K562 (cell line): ENCODE measurements at regions not wholly inside any gene's neighbourhood (a gene's known extent, or its start where the extent isn't known, plus 50 kb on each side); places are given as distances from the start of the nearest gene placed in this dataset.

Experiments
- ATAC-seq: fragments of 200-7000 bp; cut with Tn5 transposase; 3 replicates; pipeline ENCODE4 v1.9.1; 2020; ENCODE audit warnings: moderate library complexity
- BruUV-seq: library from RNA; stranded (reverse); fragments of 400-500 nt; replicated peaks from 2 replicates; lab custom pipeline; 2021; lab: Mats Ljungman, UMichigan
- CTCF ChIA-PET: fragments of 300-600 bp; formaldehyde crosslinking; extraction: SDS; loops from one replicate; lab custom pipeline; 2021; ENCODE audit warnings: low intra/inter-chr PET ratio; lab: Yijun Ruan, JAX
- POLR2A ChIA-PET: fragments of 300-600, 350-650 bp; sonication (Branson Sonifier 250); formaldehyde crosslinking; extraction: SDS; loops from one replicate; lab custom pipeline; 2021; ENCODE audit warnings: antibody characterized with exemption, inconsistent platforms; lab: Yijun Ruan, JAX
- DNase-seq, 4 experiments: peaks; one replicate each; pipeline versions ENCODE4 v3.0.0 to v3.0.0-alpha.2; 2011 to 2018; ENCODE audit warnings: low spot score in 3 of 4, mixed read lengths in 3 of 4; ENCODE audit errors: extremely low read depth in 1 of 4
- FAIRE-seq: peaks from 2 replicates; lab custom pipeline; 2011; peaks lifted over from hg19 to GRCh38; lab: Jason Lieb, UNC
- H2AFZ ChIP-seq: 2 replicates; pipeline ENCODE4 v1.6.0; 2011; ENCODE audit warnings: low read depth, low read length, control low read depth, inconsistent platforms
- H3K27ac ChIP-seq: fragments of 200-600 bp; 3 replicates; pipeline ENCODE4 v1.8.0; 2011; ENCODE audit warnings: low read depth, mild to moderate bottlenecking, control low read depth, inconsistent platforms, low read length, moderate library complexity, mixed read lengths; ENCODE audit errors: extremely low read depth
- H3K27me3 ChIP-seq, 2 experiments: fragments of 300-600 bp in 1 of 2; 2 replicates in 1 of 2; 3 replicates in 1 of 2; pipeline versions ENCODE4 v1.6.0 to v1.8.0; 2011; ENCODE audit warnings: inconsistent platforms in 2 of 2, low read length in 2 of 2, mild to moderate bottlenecking in 1 of 2, mixed read lengths in 1 of 2, moderate library complexity in 1 of 2; ENCODE audit not compliant: control insufficient read depth in 2 of 2, insufficient read depth in 2 of 2
- H3K36me3 ChIP-seq: fragments of 300-600 bp; 3 replicates; pipeline ENCODE4 v1.8.0; 2011; ENCODE audit warnings: mild to moderate bottlenecking, low read length, inconsistent platforms; ENCODE audit not compliant: control insufficient read depth, insufficient read depth
- H3K4me1 ChIP-seq, 2 experiments: fragments of 200-600 bp in 1 of 2; replicated peaks in 1 of 2; 2 replicates in 1 of 2; 3 replicates in 1 of 2; pipeline versions ENCODE4 v1.5.1 to v1.8.0; 2011; ENCODE audit warnings: inconsistent platforms in 2 of 2, low read length in 2 of 2, mild to moderate bottlenecking in 1 of 2, mixed read lengths in 1 of 2, moderate library complexity in 1 of 2; ENCODE audit not compliant: control insufficient read depth in 2 of 2, insufficient read depth in 2 of 2
- H3K4me2 ChIP-seq: 2 replicates; pipeline ENCODE4 v1.6.1; 2011; ENCODE audit warnings: low read length, control low read depth, inconsistent platforms, mixed read lengths; ENCODE audit not compliant: insufficient read depth
- H3K4me3 ChIP-seq: fragments of 200-600 bp; sonication (generic), shearing (Covaris generic); 2 replicates; pipeline ENCODE4 v1.5.1; 2016; ENCODE audit warnings: control low read depth, inconsistent platforms
- H3K79me2 ChIP-seq: fragments of 200-600 bp; 3 replicates; pipeline ENCODE4 v1.8.0; 2011; ENCODE audit warnings: low read length, inconsistent platforms; ENCODE audit not compliant: control insufficient read depth, insufficient read depth
- H3K9ac ChIP-seq, 2 experiments: 2 replicates each; pipeline versions ENCODE4 v1.6.0 to v1.6.1; 2011; ENCODE audit warnings: low read depth in 2 of 2, low read length in 2 of 2, control low read depth in 1 of 2, inconsistent platforms in 1 of 2, mild to moderate bottlenecking in 1 of 2, mixed read lengths in 1 of 2; ENCODE audit not compliant: insufficient read depth in 1 of 2
- H3K9me1 ChIP-seq: one replicate; pipeline ENCODE4 v1.6.0; 2011; ENCODE audit warnings: inconsistent platforms, mild to moderate bottlenecking, low read length, moderate library complexity; ENCODE audit not compliant: control insufficient read depth, insufficient read depth
- H3K9me3 ChIP-seq: replicated peaks from 2 replicates; pipeline ENCODE4 v1.5.1; 2011; ENCODE audit warnings: low read depth, low read length, inconsistent platforms; ENCODE audit not compliant: control insufficient read depth, insufficient read depth
- H4K20me1 ChIP-seq: replicated peaks from 2 replicates; pipeline ENCODE4 v1.6.1; 2011; ENCODE audit warnings: low read length, inconsistent platforms, mixed read lengths; ENCODE audit not compliant: control insufficient read depth, insufficient read depth
- CAMTA2 ChIP-seq: fragments of 250-450 bp; sonication (Bioruptor Pico); conservative IDR thresholded peaks from 2 replicates; pipeline ENCODE4 v1.5.1; 2022
- CSDE1 ChIP-seq, 2 experiments: fragments of 450-650 bp; IDR thresholded peaks; 2 replicates each; pipeline ENCODE4 v1.6.1; 2016; ENCODE audit warnings: mild to moderate bottlenecking in 1 of 2
- KLF6 ChIP-seq: fragments of 250-450 bp; sonication (Bioruptor Pico); IDR thresholded peaks from 2 replicates; pipeline ENCODE4 v1.4.0; 2020; ENCODE audit warnings: mild to moderate bottlenecking, moderate library complexity, borderline replicate concordance
- ZNF133 ChIP-seq: fragments of 250-450 bp; sonication (Bioruptor Pico); IDR thresholded peaks from 2 replicates; pipeline ENCODE4 v1.4.0; 2020; ENCODE audit warnings: mild to moderate bottlenecking
- WGBS: fragments of 100-300 bp; shearing (Covaris generic); methylation state at CpG from one replicate; pipeline ENCODE4 v1.1.6; 2016; ENCODE audit warnings: low coverage, mixed read lengths; ENCODE audit not compliant: insufficient coverage; ENCODE audit errors: missing lambda C conversion rate; 5-methylcytosine and 5-hydroxymethylcytosine counted together
- in situ Hi-C: fragments of 300-500 bp; cut with MboI; formaldehyde crosslinking; loops from 4 replicates; pipeline ENCODE4 v1.15.0; 2018; ENCODE audit warnings: inconsistent platforms, mixed read lengths
- intact Hi-C: fragments of 100-400 bp; cut with micrococcal nuclease; formaldehyde crosslinking; loops from 2 replicates; pipeline ENCODE4 v1.14.2; 2022
- TF ChIP-seq, protein P1 (sequence below): fragments of 450-650 bp; IDR thresholded peaks from 2 replicates; pipeline ENCODE4 v1.6.1; 2017; ENCODE audit warnings: mild to moderate bottlenecking, moderate library complexity

DNA sequence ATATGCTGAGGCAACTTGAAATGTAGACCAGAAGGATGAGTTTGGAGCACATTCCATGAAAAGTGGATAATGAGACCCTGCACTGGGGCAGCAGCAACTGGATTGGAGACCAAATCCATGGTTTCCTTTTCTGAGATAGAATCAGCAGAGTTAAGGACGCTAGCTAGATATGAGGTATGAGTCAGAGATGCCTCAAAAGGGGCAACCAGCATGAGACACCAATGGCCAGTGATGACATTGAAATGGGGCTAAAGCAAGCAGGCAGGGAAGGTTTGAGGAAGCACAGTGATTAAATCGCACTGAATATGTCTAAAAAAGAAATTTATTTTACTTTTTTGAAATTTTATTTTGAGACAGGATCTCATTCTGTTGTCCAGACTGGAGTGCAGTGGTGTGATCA lies 802.4 kb downstream of the TFAP2A start:
- H3K79me2 ChIP-seq = no peaks in the 10 kb centered on the region
- no peaks in the 10 kb centered on the region for H3K27me3 ChIP-seq
- in situ Hi-C loops = no loop called here
- H3K4me2 ChIP-seq = no peak overlapping the region
- intact Hi-C loops = no loop called here
- FAIRE-seq (no peak), ATAC-seq (no peak)
- ChIA-PET CTCF (no interaction called here), POLR2A (no interaction called here)
- H3K9me1 ChIP-seq = no peaks in the 10 kb centered on the region
- no peak overlapping the region for H3K4me3 ChIP-seq
- H4K20me1 ChIP-seq = no peaks in the 10 kb centered on the region
- H3K9ac ChIP-seq = no peak overlapping the region
- no peak overlapping the region for H3K27ac ChIP-seq
- no peaks in the 10 kb centered on the region for H3K4me1 ChIP-seq
- no peaks in the 10 kb centered on the region for H3K36me3 ChIP-seq
- no peak overlapping the region for H2AFZ ChIP-seq
- TF ChIP-seq, protein P1, sequence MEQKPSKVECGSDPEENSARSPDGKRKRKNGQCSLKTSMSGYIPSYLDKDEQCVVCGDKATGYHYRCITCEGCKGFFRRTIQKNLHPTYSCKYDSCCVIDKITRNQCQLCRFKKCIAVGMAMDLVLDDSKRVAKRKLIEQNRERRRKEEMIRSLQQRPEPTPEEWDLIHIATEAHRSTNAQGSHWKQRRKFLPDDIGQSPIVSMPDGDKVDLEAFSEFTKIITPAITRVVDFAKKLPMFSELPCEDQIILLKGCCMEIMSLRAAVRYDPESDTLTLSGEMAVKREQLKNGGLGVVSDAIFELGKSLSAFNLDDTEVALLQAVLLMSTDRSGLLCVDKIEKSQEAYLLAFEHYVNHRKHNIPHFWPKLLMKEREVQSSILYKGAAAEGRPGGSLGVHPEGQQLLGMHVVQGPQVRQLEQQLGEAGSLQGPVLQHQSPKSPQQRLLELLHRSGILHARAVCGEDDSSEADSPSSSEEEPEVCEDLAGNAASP = no peak
- TF ChIP-seq CAMTA2 (CRISPR knock-in tag) (no peak), CSDE1 (IDR thresholded peaks at IDR 0.05) (no peak), ZNF133 (CRISPR knock-in tag) (no peak), KLF6 (CRISPR knock-in tag) (no peak)
- TF ChIP-seq, all 486 proteins: peak for 0
- DNase-seq = no peak
- 0% methylated on average over 2 of the region's 2 CpGs for WGBS
- BruUV-seq = no TSS peak
- H3K9me3 ChIP-seq = no peaks in the 10 kb centered on the region
